ENCODE measurements at regions not wholly inside any gene's neighbourhood (a gene's known extent, or its start where the extent isn't known, plus 50 kb on each side); places are given as distances from the start of the nearest gene placed in this dataset.

GRCh38 chr4:33306131-33306530 lies 2586.0 kb downstream of the PCDH7 start:
- H3K27ac ChIP-seq (ENCODE audit: low read depth, low read length, poor library complexity, severe bottlenecking) = no peak overlapping the region
- no peak overlapping the region for H2AFZ ChIP-seq (ENCODE audit: low read length)
- H3K4me2 ChIP-seq (ENCODE audit: low read length) = no peak overlapping the region
- H4K20me1 ChIP-seq (ENCODE audit: insufficient read depth, low read length) = no peaks in the 10 kb centered on the region
- H3K36me3 ChIP-seq (ENCODE audit: insufficient read depth, low read length) = no peaks in the 10 kb centered on the region
- H3K4me3 ChIP-seq (ENCODE audit: low read depth, low read length, poor library complexity, severe bottlenecking) = no peak overlapping the region
- H3K9ac ChIP-seq (ENCODE audit: low read length) = no peak overlapping the region
- TF ChIP-seq EZH2 (IDR thresholded peaks at IDR 0.05; ENCODE audit: borderline replicate concordance, low read length) = no peak
- TF ChIP-seq, protein P1, sequence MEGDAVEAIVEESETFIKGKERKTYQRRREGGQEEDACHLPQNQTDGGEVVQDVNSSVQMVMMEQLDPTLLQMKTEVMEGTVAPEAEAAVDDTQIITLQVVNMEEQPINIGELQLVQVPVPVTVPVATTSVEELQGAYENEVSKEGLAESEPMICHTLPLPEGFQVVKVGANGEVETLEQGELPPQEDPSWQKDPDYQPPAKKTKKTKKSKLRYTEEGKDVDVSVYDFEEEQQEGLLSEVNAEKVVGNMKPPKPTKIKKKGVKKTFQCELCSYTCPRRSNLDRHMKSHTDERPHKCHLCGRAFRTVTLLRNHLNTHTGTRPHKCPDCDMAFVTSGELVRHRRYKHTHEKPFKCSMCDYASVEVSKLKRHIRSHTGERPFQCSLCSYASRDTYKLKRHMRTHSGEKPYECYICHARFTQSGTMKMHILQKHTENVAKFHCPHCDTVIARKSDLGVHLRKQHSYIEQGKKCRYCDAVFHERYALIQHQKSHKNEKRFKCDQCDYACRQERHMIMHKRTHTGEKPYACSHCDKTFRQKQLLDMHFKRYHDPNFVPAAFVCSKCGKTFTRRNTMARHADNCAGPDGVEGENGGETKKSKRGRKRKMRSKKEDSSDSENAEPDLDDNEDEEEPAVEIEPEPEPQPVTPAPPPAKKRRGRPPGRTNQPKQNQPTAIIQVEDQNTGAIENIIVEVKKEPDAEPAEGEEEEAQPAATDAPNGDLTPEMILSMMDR (IDR thresholded peaks at IDR 0.05; ENCODE audit: low read length) = no peak
- no peaks in the 10 kb centered on the region for H3K4me1 ChIP-seq (ENCODE audit: insufficient read depth, low read length, severe bottlenecking)
- H3K9me2 ChIP-seq (ENCODE audit: low read depth, low read length) = no peaks in the 10 kb centered on the region
- H3K79me2 ChIP-seq (ENCODE audit: insufficient read depth, low read length) = no peaks in the 10 kb centered on the region
- H3K27me3 ChIP-seq (ENCODE audit: insufficient read depth, low read length) = no peaks in the 10 kb centered on the region
- no peaks in the 10 kb centered on the region for H3K9me3 ChIP-seq (ENCODE audit: low read length)
- H3F3A ChIP-seq (ENCODE audit: insufficient read depth, low read length) = no peaks in the 10 kb centered on the region

DNA sequence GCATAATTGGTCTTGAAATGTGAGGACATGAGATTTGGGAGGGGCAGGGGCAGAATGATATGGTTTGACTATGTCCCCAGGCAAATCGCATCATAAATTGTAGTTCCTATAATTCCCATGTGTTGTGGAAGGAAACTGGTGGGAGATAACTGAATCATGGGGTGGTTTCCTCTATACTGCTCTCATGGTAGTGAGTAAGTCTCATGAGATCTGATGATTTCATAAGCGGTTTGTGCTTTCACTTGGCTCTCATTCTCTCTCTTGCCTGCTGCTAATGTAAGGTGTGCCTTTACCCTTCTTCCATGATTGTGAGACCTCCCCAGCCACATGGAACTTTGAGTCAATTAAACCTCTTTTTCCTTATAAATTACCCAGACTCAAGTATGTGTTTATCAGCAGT lies 2595.9 kb downstream of the PCDH7 start:
- TF ChIP-seq, protein P1 (IDR thresholded peaks at IDR 0.05; ENCODE audit: low read length) = no peak
- no peak for TF ChIP-seq EZH2 (IDR thresholded peaks at IDR 0.05; ENCODE audit: borderline replicate concordance, low read length)
- H3K4me1 ChIP-seq (ENCODE audit: insufficient read depth, low read length, severe bottlenecking) = no peaks in the 10 kb centered on the region
- H3K27me3 ChIP-seq (ENCODE audit: insufficient read depth, low read length) = no peaks in the 10 kb centered on the region
- no peaks in the 10 kb centered on the region for H3K36me3 ChIP-seq (ENCODE audit: insufficient read depth, low read length)
- no peak overlapping the region for H3K4me3 ChIP-seq (ENCODE audit: low read depth, low read length, poor library complexity, severe bottlenecking)
- no peak overlapping the region for H3K27ac ChIP-seq (ENCODE audit: low read depth, low read length, poor library complexity, severe bottlenecking)
- no peaks in the 10 kb centered on the region for H4K20me1 ChIP-seq (ENCODE audit: insufficient read depth, low read length)
- H3K9me2 ChIP-seq (ENCODE audit: low read depth, low read length) = no peaks in the 10 kb centered on the region
- no peaks in the 10 kb centered on the region for H3K79me2 ChIP-seq (ENCODE audit: insufficient read depth, low read length)
- no peaks in the 10 kb centered on the region for H3F3A ChIP-seq (ENCODE audit: insufficient read depth, low read length)
- no peak overlapping the region for H3K4me2 ChIP-seq (ENCODE audit: low read length)
- no peak overlapping the region for H2AFZ ChIP-seq (ENCODE audit: low read length)
- no peak overlapping the region for H3K9ac ChIP-seq (ENCODE audit: low read length)
- H3K9me3 ChIP-seq (ENCODE audit: low read length) = no peaks in the 10 kb centered on the region

GRCh38 chr4:33316578-33316977 lies 2596.4 kb downstream of the PCDH7 start:
- H4K20me1 ChIP-seq (ENCODE audit: insufficient read depth, low read length) = no peaks in the 10 kb centered on the region
- H3K9me2 ChIP-seq (ENCODE audit: low read depth, low read length) = no peaks in the 10 kb centered on the region
- H3K4me1 ChIP-seq (ENCODE audit: insufficient read depth, low read length, severe bottlenecking) = no peaks in the 10 kb centered on the region
- no peaks in the 10 kb centered on the region for H3K9me3 ChIP-seq (ENCODE audit: low read length)
- H3K36me3 ChIP-seq (ENCODE audit: insufficient read depth, low read length) = no peaks in the 10 kb centered on the region
- H3K4me2 ChIP-seq (ENCODE audit: low read length) = no peak overlapping the region
- no peaks in the 10 kb centered on the region for H3K27me3 ChIP-seq (ENCODE audit: insufficient read depth, low read length)
- H3K4me3 ChIP-seq (ENCODE audit: low read depth, low read length, poor library complexity, severe bottlenecking) = no peak overlapping the region
- no peaks in the 10 kb centered on the region for H3K79me2 ChIP-seq (ENCODE audit: insufficient read depth, low read length)
- no peak overlapping the region for H2AFZ ChIP-seq (ENCODE audit: low read length)
- TF ChIP-seq, protein P1 (IDR thresholded peaks at IDR 0.05; ENCODE audit: low read length) = no peak
- no peak for TF ChIP-seq EZH2 (IDR thresholded peaks at IDR 0.05; ENCODE audit: borderline replicate concordance, low read length)
- H3K9ac ChIP-seq (ENCODE audit: low read length) = no peak overlapping the region
- H3F3A ChIP-seq (ENCODE audit: insufficient read depth, low read length) = no peaks in the 10 kb centered on the region
- H3K27ac ChIP-seq (ENCODE audit: low read depth, low read length, poor library complexity, severe bottlenecking) = no peak overlapping the region

Data from OCI-LY1 (cell line).